Esophagus squamous epithelium (tissue), 5 donors: ENCODE measurements at regions not wholly inside any gene's neighbourhood (a gene's known extent, or its start where the extent isn't known, plus 50 kb on each side); places are given as distances from the start of the nearest gene placed in this dataset.
"Not testable (repeated sequence)": the region's sequence is repeated elsewhere in the genome, so short reads cannot be mapped to it uniquely, and the experiment has no call there.

Experiments
- DNase-seq: peaks from one replicate; lab custom pipeline; 2025; lab: John Stamatoyannopoulos, UW
- H3K27ac ChIP-seq, 4 donors: fragments of 200-600 bp; sonication (generic); one replicate each; pipeline ENCODE4 v1.5.1; 2016 to 2019; ENCODE audit warnings: mild to moderate bottlenecking in 1 of 4
- H3K27me3 ChIP-seq, 4 donors: fragments of 200-600 bp; sonication (generic); 1 replicate in 3 of 4; 2 replicates in 1 of 4; pipeline versions ENCODE4 v1.5.1 to v1.6.0; 2017 to 2021; ENCODE audit warnings: antibody characterized with exemption in 1 of 4
- H3K36me3 ChIP-seq, 3 donors: fragments of 200-600 bp; sonication (generic); one replicate each; pipeline ENCODE4 v1.5.1; 2016 to 2019
- H3K4me1 ChIP-seq, 3 donors: fragments of 200-600 bp; sonication (generic); one replicate each; pipeline ENCODE4 v1.5.1; 2017 to 2019
- H3K4me3 ChIP-seq, 4 donors: fragments of 200-600 bp; sonication (generic); 1 replicate in 3 of 4; 2 replicates in 1 of 4; pipeline ENCODE4 v1.5.1; 2016 to 2019; ENCODE audit warnings: mild to moderate bottlenecking in 2 of 4, moderate library complexity in 1 of 4
- H3K9me3 ChIP-seq, 3 donors: fragments of 200-600 bp; sonication (generic); one replicate each; pipeline ENCODE4 v1.5.1; 2016 to 2019
- CTCF ChIP-seq, 6 experiments: fragments of 450-650 bp in 4 of 6; fragments of 200-600 bp in 2 of 6; sonication (generic) in 2 of 6; IDR thresholded peaks; one replicate each; pipeline ENCODE4 v1.5.1; 2016 to 2019; ENCODE audit warnings: antibody characterized with exemption in 6 of 6, mild to moderate bottlenecking in 4 of 6, moderate library complexity in 4 of 6
- POLR2A ChIP-seq, 4 donors: fragments of 450-650 bp; IDR thresholded peaks; one replicate each; pipeline ENCODE4 v1.6.1; 2017; ENCODE audit warnings: antibody characterized with exemption in 4 of 4, mild to moderate bottlenecking in 4 of 4, moderate library complexity in 3 of 4
- WGBS, 2 donors: methylation state at CpG; one replicate each; pipeline ENCODE4 v1.1.5; 2018; 5-methylcytosine and 5-hydroxymethylcytosine counted together
- intact Hi-C: fragments of 100-400 bp; cut with DNase I; formaldehyde crosslinking; loops from one replicate; pipeline ENCODE4 v1.15.0; 2022
- donor health status: DM: yes; HTN: yes; CAD: no.

GRCh38 chr5:50591338-50591737 lies 75.1 kb upstream of the PARP8 start:
- H3K27ac ChIP-seq, H3K9me3 ChIP-seq, H3K36me3 ChIP-seq, DNase-seq, intact Hi-C loops, H3K4me1 ChIP-seq, H3K27me3 ChIP-seq, H3K4me3 ChIP-seq: not testable (repeated sequence)
- WGBS, 2 donors, result 80 to 82% methylated on average over 1 of the region's 1 CpG

GRCh38 chr5:50593681-50594080 lies 72.8 kb upstream of the PARP8 start:
- intact Hi-C loops, result no loop called here
- Histone ChIP-seq H3K27me3 (no peaks in the 10 kb centered on the region), H3K4me3 (no peak overlapping the region), H3K9me3 (no peaks in the 10 kb centered on the region), H3K36me3 (no peaks in the 10 kb centered on the region), H3K4me1 (peaks cover 0 to 7% (median 0%) of the 10 kb centered on the region in 3 donors), H3K27ac (peak overlapping the region in 2 of 4 donors; percentile 50)
- DNase-seq, result no peak
- TF ChIP-seq POLR2A (IDR thresholded peaks at IDR 0.05) (no peak), CTCF (IDR thresholded peaks at IDR 0.05) (no peak)
- 38 to 68% methylated on average over 1 of the region's 1 CpG for WGBS, 2 donors

- WGBS, 2 donors, result 66 to 73% methylated on average over 1 to 3 of the region's 3 CpGs
- DNase-seq, result no peak
- intact Hi-C loops, result no loop called here
- no peak for TF ChIP-seq CTCF (IDR thresholded peaks at IDR 0.05)
- TF ChIP-seq POLR2A (IDR thresholded peaks at IDR 0.05), result no peak
- no peaks in the 10 kb centered on the region for H3K27me3 ChIP-seq
- H3K36me3 ChIP-seq, result no peaks in the 10 kb centered on the region
- no peaks in the 10 kb centered on the region for H3K9me3 ChIP-seq
- H3K27ac ChIP-seq, result no peak overlapping the region
- H3K4me3 ChIP-seq, result no peak overlapping the region
- H3K4me1 ChIP-seq, result peaks cover 0 to 7% (median 0%) of the 10 kb centered on the region in 3 donors
Measured at GRCh38 chr5:50595199-50595598, 71.2 kb upstream of the PARP8 start.

GRCh38 chr5:50601576-50601975 lies 64.9 kb upstream of the PARP8 start:
- WGBS, 2 donors, result 74% methylated on average over 5 to 6 of the region's 7 CpGs
- H3K27ac ChIP-seq, H3K9me3 ChIP-seq, DNase-seq, H3K4me1 ChIP-seq, H3K36me3 ChIP-seq, H3K4me3 ChIP-seq, H3K27me3 ChIP-seq, intact Hi-C loops: not testable (repeated sequence)

- H3K27me3 ChIP-seq, result no peaks in the 10 kb centered on the region
- intact Hi-C loops, result no loop called here
- no peak for TF ChIP-seq CTCF (IDR thresholded peaks at IDR 0.05)
- no peak for TF ChIP-seq POLR2A (IDR thresholded peaks at IDR 0.05)
- no peaks in the 10 kb centered on the region for H3K9me3 ChIP-seq
- no peak for DNase-seq
- H3K4me1 ChIP-seq, result no peaks in the 10 kb centered on the region
- WGBS, 2 donors, result 25 to 41% methylated on average over 1 of the region's 1 CpG
- H3K27ac ChIP-seq, result no peak overlapping the region
- no peaks in the 10 kb centered on the region for H3K36me3 ChIP-seq
- H3K4me3 ChIP-seq, result no peak overlapping the region
Measured at GRCh38 chr5:50606179-50606578, 60.3 kb upstream of the PARP8 start.

GRCh38 chr5:50607456-50607855 lies 59.0 kb upstream of the PARP8 start:
- H3K27me3 ChIP-seq, intact Hi-C loops, H3K4me3 ChIP-seq, DNase-seq, H3K27ac ChIP-seq, H3K4me1 ChIP-seq, H3K36me3 ChIP-seq, H3K9me3 ChIP-seq: not testable (repeated sequence)
- 53 to 66% methylated on average over 6 to 10 of the region's 17 CpGs for WGBS, 2 donors

- DNase-seq, H3K9me3 ChIP-seq, H3K4me1 ChIP-seq, intact Hi-C loops, H3K27me3 ChIP-seq, H3K36me3 ChIP-seq, H3K27ac ChIP-seq, H3K4me3 ChIP-seq: not testable (repeated sequence)
- 94% methylated on average over 2 of the region's 49 CpGs; no CpG with 5 or more reads in 1 of the 2 donors for WGBS, 2 donors
Measured at GRCh38 chr5:50607953-50608705, 58.3 kb upstream of the PARP8 start.

- DNase-seq, intact Hi-C loops, H3K4me1 ChIP-seq, H3K27ac ChIP-seq, H3K36me3 ChIP-seq, H3K9me3 ChIP-seq, H3K27me3 ChIP-seq, H3K4me3 ChIP-seq: not testable (repeated sequence)
- WGBS, 2 donors, result 67 to 81% methylated on average over 3 of the region's 3 CpGs
Measured at GRCh38 chr5:50613057-50613456, 53.4 kb upstream of the PARP8 start.
